Lower lobe of right lung (tissue), 2 donors: ENCODE measurements at regions not wholly inside any gene's neighbourhood (a gene's known extent, or its start where the extent isn't known, plus 50 kb on each side); places are given as distances from the start of the nearest gene placed in this dataset.
A peak's percentile ranks its signal among the peaks of the same experiment; 100 is the strongest.

Source experiments
- ATAC-seq, 2 donors: fragments of 200-7000 bp; cut with Tn5 transposase; one replicate each; pipeline ENCODE4 v1.9.1; 2020 to 2022; ENCODE audit warnings: mild to moderate bottlenecking in 2 of 2, moderate library complexity in 2 of 2
- DNase-seq: peaks from one replicate; pipeline ENCODE4 v3.0.0-alpha.2; 2020
- H3K27ac ChIP-seq: fragments of 200-600 bp; one replicate; pipeline ENCODE4 v1.8.0; 2022
- H3K27me3 ChIP-seq: fragments of 200-600 bp; one replicate; pipeline ENCODE4 v1.8.0; 2022; ENCODE audit warnings: low read depth
- H3K36me3 ChIP-seq: fragments of 200-600 bp; one replicate; pipeline ENCODE4 v1.8.0; 2022; ENCODE audit warnings: mild to moderate bottlenecking
- H3K4me1 ChIP-seq: fragments of 200-600 bp; one replicate; pipeline ENCODE4 v1.8.0; 2022
- H3K4me3 ChIP-seq: fragments of 200-600 bp; one replicate; pipeline ENCODE4 v1.8.0; 2022; ENCODE audit warnings: mild to moderate bottlenecking
- H3K9me3 ChIP-seq: fragments of 200-600 bp; one replicate; pipeline ENCODE4 v1.8.0; 2022
- intact Hi-C: fragments of 100-400 bp; cut with DNase I; formaldehyde crosslinking; loops from one replicate; pipeline ENCODE4 v1.11.0; 2022
- TF ChIP-seq, protein P1 (sequence below): fragments of 200-600 bp; IDR thresholded peaks from one replicate; pipeline ENCODE4 v1.8.0; 2022; ENCODE audit warnings: antibody characterized with exemption, mild to moderate bottlenecking
- donor health status: DM: no; HTN: yes; CAD: no; lungs with severe emphysema.

DNA sequence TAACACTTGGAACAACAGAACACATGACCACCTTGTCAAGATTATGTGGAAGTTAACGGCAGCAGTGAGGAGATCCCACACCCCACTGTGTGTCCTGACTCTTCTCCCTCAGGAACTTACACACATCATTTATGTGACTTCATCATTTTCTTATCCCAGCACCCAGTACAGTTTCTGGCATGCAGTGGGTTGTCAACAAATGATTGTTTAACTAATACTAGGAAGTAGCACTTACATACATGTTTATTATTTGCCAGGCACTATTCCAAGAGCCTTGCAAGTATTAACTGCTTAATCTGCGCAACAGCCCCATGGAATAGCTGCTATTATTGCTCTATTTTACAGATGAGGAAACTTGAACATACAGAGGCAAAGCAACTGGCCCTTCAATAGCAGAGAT, 391.5 kb downstream of the TXNL1 start:
- ATAC-seq (no peak), DNase-seq (no peak)
- Histone ChIP-seq H3K27ac (no peak overlapping the region), H3K4me1 (peaks cover 7% of the 10 kb centered on the region), H3K27me3 (no peaks in the 10 kb centered on the region), H3K4me3 (no peak overlapping the region), H3K9me3 (no peaks in the 10 kb centered on the region), H3K36me3 (no peaks in the 10 kb centered on the region)
- TF ChIP-seq, protein P1, sequence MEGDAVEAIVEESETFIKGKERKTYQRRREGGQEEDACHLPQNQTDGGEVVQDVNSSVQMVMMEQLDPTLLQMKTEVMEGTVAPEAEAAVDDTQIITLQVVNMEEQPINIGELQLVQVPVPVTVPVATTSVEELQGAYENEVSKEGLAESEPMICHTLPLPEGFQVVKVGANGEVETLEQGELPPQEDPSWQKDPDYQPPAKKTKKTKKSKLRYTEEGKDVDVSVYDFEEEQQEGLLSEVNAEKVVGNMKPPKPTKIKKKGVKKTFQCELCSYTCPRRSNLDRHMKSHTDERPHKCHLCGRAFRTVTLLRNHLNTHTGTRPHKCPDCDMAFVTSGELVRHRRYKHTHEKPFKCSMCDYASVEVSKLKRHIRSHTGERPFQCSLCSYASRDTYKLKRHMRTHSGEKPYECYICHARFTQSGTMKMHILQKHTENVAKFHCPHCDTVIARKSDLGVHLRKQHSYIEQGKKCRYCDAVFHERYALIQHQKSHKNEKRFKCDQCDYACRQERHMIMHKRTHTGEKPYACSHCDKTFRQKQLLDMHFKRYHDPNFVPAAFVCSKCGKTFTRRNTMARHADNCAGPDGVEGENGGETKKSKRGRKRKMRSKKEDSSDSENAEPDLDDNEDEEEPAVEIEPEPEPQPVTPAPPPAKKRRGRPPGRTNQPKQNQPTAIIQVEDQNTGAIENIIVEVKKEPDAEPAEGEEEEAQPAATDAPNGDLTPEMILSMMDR = no peak
- intact Hi-C loops = no loop called here

DNA sequence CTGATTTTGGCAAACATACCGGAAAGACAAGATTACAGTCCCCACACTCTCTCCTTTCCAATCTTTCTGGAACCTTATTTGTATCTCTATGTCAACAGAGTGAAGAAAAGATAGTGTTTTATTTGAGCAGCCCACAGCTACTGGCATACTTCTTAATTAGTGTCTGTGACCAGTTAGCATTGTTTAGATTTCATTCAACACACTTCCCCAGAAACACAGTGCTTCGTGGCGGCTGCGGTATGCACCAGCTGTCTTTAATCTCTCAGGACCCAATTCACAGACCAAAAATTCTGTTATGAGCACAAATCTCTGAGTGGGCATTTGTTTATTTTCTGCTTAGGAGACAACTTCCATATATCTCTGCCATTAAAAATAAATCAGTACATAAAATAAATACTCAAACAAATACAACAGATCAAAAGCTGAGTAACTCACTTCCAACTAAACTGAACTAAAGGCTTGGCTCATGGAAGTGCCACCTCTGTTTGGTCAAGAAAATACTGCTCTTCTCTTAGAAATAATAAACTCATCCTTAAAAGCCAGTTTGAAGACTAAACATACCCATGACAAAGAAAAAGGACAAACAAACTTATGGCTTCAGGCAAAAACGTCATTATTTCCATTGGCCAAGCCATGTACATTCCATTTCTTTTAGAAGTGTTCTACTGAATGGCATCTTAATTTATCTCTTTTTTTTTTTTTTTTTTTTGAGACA, 392.4 kb downstream of the TXNL1 start:
- ATAC-seq (peak; percentile 49 to 54), DNase-seq (no peak)
- Histone ChIP-seq H3K36me3 (no peaks in the 10 kb centered on the region), H3K27me3 (no peaks in the 10 kb centered on the region), H3K4me1 (peaks cover 7% of the 10 kb centered on the region), H3K27ac (no peak overlapping the region), H3K4me3 (no peak overlapping the region), H3K9me3 (no peaks in the 10 kb centered on the region)
- intact Hi-C loops = no loop called here
- TF ChIP-seq, protein P1 = no peak

GRCh38 chr18:56240405-56240804, 398.0 kb downstream of the TXNL1 start:
- no peak for ATAC-seq

DNA sequence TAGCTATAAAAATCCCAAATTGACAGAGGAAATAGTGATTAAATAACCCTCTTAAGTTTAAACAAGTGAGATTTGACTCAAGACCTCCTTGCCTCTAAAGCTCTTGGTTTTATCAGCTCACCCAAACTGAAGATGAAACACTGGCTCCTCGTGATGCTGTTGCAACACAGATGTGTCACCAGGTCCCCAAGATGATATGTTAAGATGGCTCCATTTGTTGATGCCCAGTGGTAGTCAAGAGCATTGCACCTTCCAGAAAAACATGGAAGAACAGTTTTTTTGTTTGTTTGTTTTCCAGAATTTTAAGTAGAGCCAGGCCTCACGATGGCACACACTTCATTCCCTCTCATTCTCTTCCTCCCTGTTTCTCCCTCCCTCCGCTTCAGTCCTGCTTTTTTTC, 399.8 kb downstream of the TXNL1 start:
- intact Hi-C loops = no loop called here
- DNase-seq = no peak
- Histone ChIP-seq H3K4me1 (no peaks in the 10 kb centered on the region), H3K36me3 (no peaks in the 10 kb centered on the region), H3K9me3 (no peaks in the 10 kb centered on the region), H3K27me3 (no peaks in the 10 kb centered on the region), H3K4me3 (no peak overlapping the region), H3K27ac (no peak overlapping the region)
- no peak for ATAC-seq
- TF ChIP-seq, protein P1 = no peak

More at GRCh38 chr18:56240405-56240804, 398.0 kb downstream of the TXNL1 start:
- Histone ChIP-seq H3K36me3 (no peaks in the 10 kb centered on the region), H3K4me3 (no peak overlapping the region), H3K27ac (no peak overlapping the region), H3K4me1 (no peaks in the 10 kb centered on the region), H3K27me3 (no peaks in the 10 kb centered on the region), H3K9me3 (no peaks in the 10 kb centered on the region)
- intact Hi-C loops = no loop called here
- TF ChIP-seq, protein P1 = no peak
- DNase-seq = no peak

DNA sequence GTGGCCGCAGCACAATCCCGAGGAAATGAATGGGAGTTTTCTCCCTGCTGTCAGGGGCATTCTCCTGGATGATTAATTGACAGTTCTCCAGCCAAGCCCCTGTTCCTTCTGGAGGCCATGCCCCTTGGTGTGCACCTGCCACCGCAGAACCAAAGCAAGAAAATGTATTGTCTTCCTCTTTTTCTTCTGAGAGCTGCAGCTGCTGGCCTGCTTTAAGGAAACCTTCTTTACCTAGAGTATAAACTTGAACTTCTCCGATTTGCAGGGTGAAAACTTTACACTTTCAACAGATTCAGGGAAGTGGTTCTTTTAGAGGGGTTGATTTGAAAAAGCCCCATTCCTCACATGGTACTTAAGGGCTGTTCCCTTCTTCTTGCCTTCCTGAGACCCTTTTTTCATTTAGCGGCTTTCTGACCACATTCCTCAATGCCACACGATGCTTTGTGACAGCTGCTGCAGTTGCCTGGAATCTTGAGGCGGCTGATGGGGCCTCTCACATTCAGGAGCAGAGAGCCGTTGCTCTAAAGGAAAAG, 402.8 kb downstream of the TXNL1 start:
- DNase-seq (no peak), ATAC-seq (no peak)
- Histone ChIP-seq H3K9me3 (no peaks in the 10 kb centered on the region), H3K4me1 (no peaks in the 10 kb centered on the region), H3K4me3 (no peak overlapping the region), H3K27me3 (no peaks in the 10 kb centered on the region), H3K36me3 (no peaks in the 10 kb centered on the region), H3K27ac (no peak overlapping the region)
- intact Hi-C loops = no loop called here
- TF ChIP-seq, protein P1 = no peak
